Thyroid gland (tissue), 4 donors: ENCODE measurements at regions not wholly inside any gene's neighbourhood (a gene's known extent, or its start where the extent isn't known, plus 50 kb on each side); places are given as distances from the start of the nearest gene placed in this dataset.

Experiments used
- CTCF ChIP-seq, 6 experiments: fragments of 200-600 bp in 3 of 6; fragments of 450-650 bp in 3 of 6; sonication (generic) in 3 of 6; IDR thresholded peaks; one replicate each; pipeline ENCODE4 v1.5.1; 2016 to 2019; ENCODE audit warnings: antibody characterized with exemption in 6 of 6, mild to moderate bottlenecking in 2 of 6, inconsistent platforms in 1 of 6, moderate library complexity in 1 of 6
- POLR2A ChIP-seq, 2 donors: fragments of 450-650 bp; IDR thresholded peaks; one replicate each; pipeline ENCODE4 v1.6.1; 2017; ENCODE audit warnings: antibody characterized with exemption in 2 of 2, mild to moderate bottlenecking in 2 of 2, moderate library complexity in 1 of 2

- TF ChIP-seq CTCF (IDR thresholded peaks at IDR 0.05) (no peak), POLR2A (IDR thresholded peaks at IDR 0.05) (no peak)
Measured at GRCh38 chr1:14543191-14543840, 55.2 kb upstream of the KAZN start.
